Loucy (cell line): ENCODE measurements at regions not wholly inside any gene's neighbourhood (a gene's known extent, or its start where the extent isn't known, plus 50 kb on each side); places are given as distances from the start of the nearest gene placed in this dataset.

Experiments used
- CTCF ChIP-seq: fragments of 200-600 bp; sonication (generic); conservative IDR thresholded peaks from 2 replicates; pipeline ENCODE4 v1.5.1; 2014; ENCODE audit warnings: mild to moderate bottlenecking, antibody characterized with exemption, low read length
- EZH2phosphoT487 ChIP-seq: fragments of 200-600 bp; IDR thresholded peaks from 2 replicates; pipeline ENCODE4 v1.6.1; 2018; ENCODE audit warnings: antibody characterized with exemption, mild to moderate bottlenecking, moderate library complexity, borderline replicate concordance

GRCh38 chr5:124433170-124433569 is 313.3 kb downstream of the ZNF608 start:
- no peak for TF ChIP-seq CTCF
- no peak for TF ChIP-seq EZH2phosphoT487
